Left colon (tissue), 2 donors: ENCODE measurements at regions not wholly inside any gene's neighbourhood (a gene's known extent, or its start where the extent isn't known, plus 50 kb on each side); places are given as distances from the start of the nearest gene placed in this dataset.
"Not testable (repeated sequence)": the region's sequence is repeated elsewhere in the genome, so short reads cannot be mapped to it uniquely, and the experiment has no call there.

ENCODE experiments used
- ATAC-seq: fragments of 200-7000 bp; cut with Tn5 transposase; one replicate; pipeline ENCODE4 v1.9.1; 2020; ENCODE audit warnings: mild to moderate bottlenecking, moderate library complexity
- DNase-seq, 2 donors: peaks; one replicate each; pipeline ENCODE4 v3.0.0-alpha.2; 2020
- intact Hi-C, 2 donors: fragments of 100-400 bp; cut with DNase I in 1 of 2; cut with micrococcal nuclease in 1 of 2; formaldehyde crosslinking; loops; one replicate each; pipeline versions ENCODE4 v1.11.2 to v1.14.0; 2022; cut with DNase I, micrococcal nuclease
- donor health status: DM: no; HTN: no; CAD: no.
- donor health status: DM: yes; HTN: yes; CAD: no.

DNA sequence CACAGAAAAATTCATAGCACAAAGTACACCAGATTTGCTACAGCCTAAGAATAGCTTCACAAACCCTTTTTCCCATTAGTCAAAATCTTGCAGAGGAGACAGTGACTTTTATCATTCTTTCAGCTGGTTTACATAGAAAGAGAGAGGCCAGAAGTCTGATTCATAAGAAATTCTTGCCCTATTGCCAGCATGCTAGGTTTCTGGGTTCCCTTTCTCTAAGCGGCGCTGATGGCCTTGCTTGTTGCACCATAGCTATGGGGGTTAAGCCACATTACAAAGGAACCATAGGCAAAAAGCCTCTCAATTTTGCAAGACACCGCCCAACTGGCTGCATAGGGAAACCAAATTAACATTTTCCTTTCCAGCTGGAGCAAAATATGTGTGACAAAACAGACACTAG, 87.4 kb downstream of the ZNF467 start:
- ATAC-seq: no peak

DNA sequence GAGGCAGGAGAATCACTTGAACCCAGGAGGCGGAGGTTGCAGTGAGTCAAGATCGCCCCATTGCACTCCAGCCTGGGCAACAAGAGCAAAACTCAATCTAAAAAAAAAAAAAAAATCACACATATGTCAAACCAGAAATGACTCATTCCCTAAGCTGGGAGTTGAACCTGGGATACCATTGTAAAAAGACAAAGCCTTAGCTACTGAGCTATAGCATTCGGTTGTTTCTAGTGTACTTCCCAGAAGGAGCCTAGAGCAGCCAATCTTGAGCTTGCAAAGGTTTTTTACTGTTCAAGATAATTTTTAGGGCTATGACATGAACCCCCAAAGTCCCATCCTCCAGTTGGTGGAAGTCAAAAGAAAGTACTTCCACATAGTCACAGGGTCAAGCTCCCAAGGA, 87.9 kb downstream of the ZNF467 start:
- ATAC-seq (no peak), DNase-seq (no peak)
- intact Hi-C loops: no loop called here

More for the DNA sequence above, 87.4 kb downstream of the ZNF467 start:
- intact Hi-C loops: no loop called here
- no peak for DNase-seq

GRCh38 chr7:149683898-149684297, 89.5 kb downstream of the ZNF467 start:
- ATAC-seq: no peak
- intact Hi-C loops: no loop called here
- DNase-seq: no peak

- intact Hi-C loops: no loop called here
- ATAC-seq (no peak), DNase-seq (no peak)
Measured at GRCh38 chr7:149683181-149683580, 90.2 kb downstream of the ZNF467 start.

DNA sequence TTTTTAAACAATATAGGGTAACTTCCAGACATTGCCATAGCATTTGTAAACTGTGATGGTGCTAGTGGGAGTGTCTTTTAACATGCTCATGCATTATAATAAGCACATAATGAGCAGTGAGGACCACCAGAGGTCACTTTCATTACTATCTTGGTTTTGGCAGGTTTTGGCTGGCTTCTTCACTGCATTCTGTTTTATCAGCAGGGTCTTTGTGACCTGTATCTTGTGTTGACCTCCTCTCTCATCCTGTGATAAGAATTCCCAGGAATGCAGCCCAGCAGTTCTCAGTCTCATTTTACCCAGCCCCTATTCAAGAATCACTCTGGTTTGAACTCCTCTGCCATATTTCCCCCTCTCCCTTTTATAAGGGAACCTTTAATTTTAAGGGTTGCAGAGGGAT, 91.3 kb downstream of the ZNF467 start:
- intact Hi-C loops: no loop called here
- DNase-seq (no peak), ATAC-seq (no peak)

- intact Hi-C loops: no loop called here
Measured at GRCh38 chr7:149681274-149681673, 92.1 kb downstream of the ZNF467 start.

GRCh38 chr7:149680331-149681025, 92.9 kb downstream of the ZNF467 start:
- intact Hi-C loops: no loop called here
- ATAC-seq: no peak

More at GRCh38 chr7:149681274-149681673, 92.1 kb downstream of the ZNF467 start:
- DNase-seq (no peak), ATAC-seq (no peak)

DNA sequence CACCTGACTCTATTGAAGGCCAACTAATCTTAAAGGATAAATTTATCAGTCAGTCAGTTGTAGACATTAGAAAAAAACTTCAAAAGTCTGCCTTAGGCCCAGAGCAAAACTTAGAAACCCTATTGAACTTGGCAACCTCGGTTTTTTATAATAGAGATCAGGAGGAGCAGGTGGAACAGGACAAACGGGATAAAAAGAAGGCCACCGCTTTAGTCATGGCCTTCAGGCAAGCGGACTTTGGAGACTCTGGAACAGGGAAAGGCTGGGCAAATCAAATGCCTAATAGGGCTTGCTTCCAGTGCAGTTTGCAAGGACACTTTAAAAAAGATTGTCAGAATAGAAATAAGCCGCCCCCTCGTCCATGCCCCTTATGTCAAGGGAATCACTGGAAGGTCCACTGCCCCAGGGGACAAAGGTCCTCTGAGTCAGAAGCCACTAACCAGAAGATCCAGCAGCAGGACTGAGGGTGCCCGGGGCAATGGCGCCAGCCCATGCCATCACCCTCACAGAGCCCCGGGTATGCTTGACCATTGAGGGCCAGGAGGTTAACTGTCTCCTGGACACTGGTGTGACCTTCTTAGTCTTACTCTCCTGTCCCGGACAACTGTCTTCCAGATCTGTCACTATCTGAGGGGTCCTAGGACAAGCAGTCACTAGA, 98.5 kb downstream of the ZNF467 start:
- ATAC-seq, intact Hi-C loops, DNase-seq: not testable (repeated sequence)

More at GRCh38 chr7:149680331-149681025, 92.9 kb downstream of the ZNF467 start:
- DNase-seq: no peak

DNA sequence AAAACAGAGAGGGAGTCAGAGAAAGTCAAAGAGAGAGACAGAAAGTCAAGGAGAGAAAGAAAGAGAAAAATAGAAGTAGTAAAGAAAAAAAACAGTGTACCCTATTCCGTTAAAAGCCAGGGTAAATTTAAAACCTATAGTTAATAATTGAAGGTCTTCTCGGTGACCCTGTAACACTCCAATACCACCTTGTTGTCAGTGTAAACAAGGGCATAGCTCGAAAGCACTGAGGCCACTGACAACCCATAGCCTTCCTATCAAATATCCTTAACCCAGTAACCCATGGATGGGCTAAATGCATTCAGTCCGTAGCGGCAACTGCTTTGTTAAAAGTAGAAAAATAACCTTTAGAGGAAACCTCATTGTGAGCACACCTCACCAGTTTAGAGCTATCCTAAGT, 100.4 kb downstream of the ZNF467 start:
- intact Hi-C loops: no loop called here
- DNase-seq (no peak), ATAC-seq (no peak)

DNA sequence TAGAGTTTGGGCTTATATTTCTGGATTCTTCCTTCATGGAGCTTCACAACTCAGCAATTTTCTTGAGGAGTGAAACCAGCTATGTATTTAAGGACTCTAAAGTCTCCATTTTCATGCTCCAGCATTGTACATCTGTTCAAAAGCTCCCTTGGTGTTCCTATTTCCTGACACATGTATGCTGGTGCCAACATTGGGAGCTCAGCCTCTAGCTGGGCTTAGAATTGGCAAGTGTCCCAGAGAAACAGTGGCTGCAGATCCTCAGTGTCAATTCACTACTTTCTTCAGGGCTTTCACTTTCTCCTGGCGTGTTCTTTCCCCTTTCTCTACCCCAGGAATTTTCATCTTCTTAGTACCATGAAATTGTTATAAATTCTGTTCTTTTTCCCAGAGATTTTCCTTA, 103.1 kb downstream of the ZNF467 start:
- no peak for ATAC-seq
- DNase-seq: peak in 1 of 2 donors; percentile 44
- intact Hi-C loops: no loop called here

GRCh38 chr7:149669121-149669818, 104.1 kb downstream of the ZNF467 start:
- ATAC-seq: no peak
- intact Hi-C loops: no loop called here
- DNase-seq: no peak

DNA sequence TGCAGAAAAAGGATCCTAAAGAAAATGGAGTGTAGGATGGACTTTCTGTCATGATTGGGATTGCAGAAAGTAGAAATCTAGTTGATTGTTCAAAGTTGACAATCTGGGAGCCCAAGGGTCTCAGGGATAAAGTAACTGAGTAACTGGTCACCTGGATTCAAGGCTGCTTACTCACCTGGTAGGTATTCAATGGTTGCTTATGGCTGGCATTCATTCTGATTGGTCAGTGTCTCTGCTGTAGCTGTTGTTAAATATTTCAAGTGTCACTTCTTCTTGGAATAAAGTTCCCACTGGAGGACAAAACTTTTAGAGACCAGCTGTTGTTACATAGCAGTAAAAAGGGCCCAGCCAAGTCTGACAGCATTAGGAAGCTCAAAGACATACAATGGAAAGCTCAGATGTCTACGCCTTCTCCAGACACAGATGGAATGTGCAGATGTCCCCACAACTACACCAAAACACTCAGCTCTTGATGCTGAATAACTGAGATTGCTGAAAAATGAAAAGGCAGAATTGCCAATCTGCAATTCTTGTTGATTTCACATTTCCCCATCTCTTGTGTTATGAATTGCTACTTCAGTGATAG, 106.9 kb downstream of the ZNF467 start:
- intact Hi-C loops: no loop called here
- ATAC-seq (no peak), DNase-seq (no peak)

DNA sequence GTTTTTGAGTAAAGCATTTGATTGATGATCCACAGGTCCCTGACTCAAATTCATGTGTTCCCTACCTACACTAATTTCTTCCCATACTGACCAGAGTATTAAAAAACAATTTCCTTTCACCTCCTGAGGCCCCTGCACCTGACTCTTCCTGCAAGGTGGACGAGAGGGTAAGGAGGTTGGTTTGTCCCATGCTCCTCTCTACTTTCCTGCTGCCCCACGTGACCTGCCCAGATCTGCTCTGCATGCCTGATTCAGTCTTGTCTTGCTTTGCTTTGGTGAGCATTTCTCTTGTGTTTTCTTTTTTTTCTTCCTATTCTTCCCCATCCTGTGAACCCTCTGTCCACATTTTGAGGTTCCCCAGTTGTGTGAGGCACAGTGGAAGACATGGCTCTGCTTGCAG, 107.8 kb downstream of the ZNF467 start:
- intact Hi-C loops, ATAC-seq, DNase-seq: not testable (repeated sequence)

GRCh38 chr7:149664666-149665065, 108.7 kb downstream of the ZNF467 start:
- intact Hi-C loops: loop anchor here in 1 of 2 donors (5.0 kb wide), 1 partner anchor 78 kb away; no protein-coding TSS in a partner anchor

GRCh38 chr7:149664176-149664575, 109.2 kb downstream of the ZNF467 start:
- no peak for ATAC-seq
- intact Hi-C loops: loop anchor here in 1 of 2 donors (5.0 kb wide), 1 partner anchor 78 kb away; no protein-coding TSS in a partner anchor
- no peak for DNase-seq

More at GRCh38 chr7:149664666-149665065, 108.7 kb downstream of the ZNF467 start:
- ATAC-seq (no peak), DNase-seq (no peak)

DNA sequence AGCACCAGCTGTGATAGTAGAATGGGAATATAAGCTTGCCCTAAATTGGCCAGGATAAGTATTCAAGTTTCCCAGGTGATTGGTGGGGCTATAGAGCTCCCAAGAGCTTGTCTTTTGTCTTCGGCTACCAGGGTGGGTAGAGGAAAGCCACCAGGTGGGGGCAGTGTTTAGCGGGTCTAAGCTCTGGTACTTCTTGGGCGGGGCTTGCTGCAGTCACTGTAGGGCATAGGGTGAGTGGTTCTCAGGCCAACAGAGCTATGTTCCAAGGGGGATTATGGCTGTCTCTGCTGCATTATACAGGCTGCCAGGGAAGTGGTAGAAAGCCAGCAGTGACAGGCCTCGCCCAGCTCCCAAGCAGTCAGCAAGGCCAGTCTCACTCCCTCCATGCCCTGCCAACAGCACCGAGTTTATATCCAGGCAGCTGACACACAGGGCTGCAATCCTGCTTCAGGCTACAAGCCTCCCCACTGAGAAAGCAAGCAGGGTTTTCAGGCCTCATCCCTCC, 110.7 kb downstream of the ZNF467 start:
- peak; percentile 96 for ATAC-seq
- intact Hi-C loops: loop anchor here in 1 of 2 donors (5.0 kb wide), 1 partner anchor 80 kb away; no protein-coding TSS in a partner anchor
- DNase-seq: peak; percentile 50 to 87

DNA sequence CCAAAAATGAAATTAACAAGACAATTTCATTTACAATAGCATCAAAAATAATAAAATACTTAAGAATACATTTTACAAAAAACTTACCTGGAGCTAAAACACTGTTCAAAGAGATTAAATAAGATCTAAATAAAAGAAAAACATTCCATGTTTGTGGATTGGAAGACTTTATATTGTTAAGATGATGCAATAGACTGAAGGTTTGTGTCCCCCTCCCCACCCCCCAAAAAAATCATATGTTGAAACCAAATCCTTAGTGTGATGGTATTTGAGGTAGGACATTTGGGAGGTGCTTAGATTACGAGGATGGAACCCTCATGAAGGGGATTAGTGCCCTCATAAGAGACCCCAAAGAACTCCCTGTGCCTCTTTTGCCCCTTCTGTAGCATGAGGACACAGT, 117.6 kb downstream of the ZNF467 start:
- ATAC-seq (no peak), DNase-seq (no peak)
- intact Hi-C loops: no loop called here

- ATAC-seq: no peak
- intact Hi-C loops: no loop called here
- no peak for DNase-seq
Measured at GRCh38 chr7:149654588-149654987, 118.8 kb downstream of the ZNF467 start.

DNA sequence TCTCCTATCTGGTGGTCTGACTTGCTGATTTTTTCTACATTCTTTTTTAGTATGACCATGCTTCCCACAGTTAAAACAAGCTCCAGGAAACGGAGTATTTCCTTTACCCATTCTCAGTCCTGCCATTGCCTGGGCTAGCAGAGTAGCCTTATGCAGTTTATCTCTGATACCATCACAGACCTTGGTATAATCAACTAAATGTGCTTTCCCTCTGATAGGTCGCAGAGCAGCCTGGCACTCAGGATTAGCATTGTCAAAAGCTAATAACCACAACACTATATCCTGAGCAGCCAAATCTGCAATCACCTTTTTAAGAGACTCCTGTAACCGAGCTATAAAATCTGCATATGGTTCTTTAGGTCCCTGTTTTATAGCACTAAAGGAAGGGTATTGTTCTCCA, 123.2 kb downstream of the ZNF467 start:
- intact Hi-C loops, ATAC-seq, DNase-seq: not testable (repeated sequence)
